ENCODE measurements at regions not wholly inside any gene's neighbourhood (a gene's known extent, or its start where the extent isn't known, plus 50 kb on each side); places are given as distances from the start of the nearest gene placed in this dataset.

GRCh38 chr12:13670285-13670866, 311.0 kb downstream of the GRIN2B start:
- no peak overlapping the region for H3K9ac ChIP-seq (ENCODE audit: low read depth, low read length)
- no peaks in the 10 kb centered on the region for H3K4me1 ChIP-seq (ENCODE audit: control insufficient read depth, insufficient read depth, low read length)
- no peaks in the 10 kb centered on the region for H3K9me3 ChIP-seq (replicated peaks; ENCODE audit: low read length)
- no peak overlapping the region for H3K4me3 ChIP-seq (ENCODE audit: low read length)
- no peaks in the 10 kb centered on the region for H3K36me3 ChIP-seq (ENCODE audit: insufficient read depth, low read length)
- peaks cover 5% of the 10 kb centered on the region for H3K27me3 ChIP-seq (ENCODE audit: control insufficient read depth, insufficient read depth, low read length)
- no peak overlapping the region for H3K4me2 ChIP-seq (ENCODE audit: low read length)

DNA sequence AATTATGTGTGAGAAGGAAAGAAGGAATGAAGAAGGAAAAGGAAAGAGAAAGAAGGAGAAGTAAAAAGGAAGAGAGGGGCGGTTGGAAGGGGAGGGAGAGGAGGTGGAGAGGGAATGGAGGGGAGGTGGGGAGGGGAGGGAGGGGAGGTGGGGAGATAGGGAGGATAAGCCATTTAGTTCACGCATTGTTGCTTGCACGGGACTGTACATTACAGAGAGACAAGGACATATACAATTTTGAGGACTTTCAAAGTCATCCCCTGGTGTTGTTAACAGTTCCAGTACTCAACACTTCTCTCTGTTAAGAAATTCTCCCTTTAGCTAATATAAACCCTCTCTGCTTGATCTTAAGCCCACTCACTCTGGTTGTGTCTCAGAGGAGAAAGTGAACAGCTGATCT, 312.5 kb downstream of the GRIN2B start:
- H3K4me1 ChIP-seq (ENCODE audit: control insufficient read depth, insufficient read depth, low read length): no peaks in the 10 kb centered on the region
- H3K36me3 ChIP-seq (ENCODE audit: insufficient read depth, low read length): no peaks in the 10 kb centered on the region
- peaks cover 5% of the 10 kb centered on the region for H3K27me3 ChIP-seq (ENCODE audit: control insufficient read depth, insufficient read depth, low read length)
- no peak overlapping the region for H3K4me2 ChIP-seq (ENCODE audit: low read length)
- no peak overlapping the region for H3K4me3 ChIP-seq (ENCODE audit: low read length)
- H3K9ac ChIP-seq (ENCODE audit: low read depth, low read length): no peak overlapping the region
- H3K9me3 ChIP-seq (replicated peaks; ENCODE audit: low read length): no peaks in the 10 kb centered on the region

DNA sequence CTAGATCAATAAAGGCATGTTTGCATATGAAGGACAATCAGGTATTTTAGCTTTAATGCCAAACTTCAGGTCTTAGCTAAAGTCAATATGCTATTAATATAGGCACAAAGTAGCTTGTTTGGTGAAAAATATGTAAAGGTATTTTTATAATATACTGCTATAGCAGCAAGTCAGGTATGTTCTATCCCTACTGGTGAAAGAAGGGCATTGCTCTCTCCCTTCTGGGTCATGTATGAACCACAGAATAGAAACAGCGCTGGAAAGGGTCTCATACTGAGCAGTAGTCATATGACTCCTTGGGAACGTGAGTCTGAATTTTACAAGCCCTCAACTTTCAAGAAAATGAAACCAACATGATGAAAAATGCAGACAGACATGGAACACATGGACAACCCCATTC, 314.6 kb downstream of the GRIN2B start:
- Histone ChIP-seq H3K9ac (ENCODE audit: low read depth, low read length) (no peak overlapping the region), H3K4me2 (ENCODE audit: low read length) (no peak overlapping the region), H3K36me3 (ENCODE audit: insufficient read depth, low read length) (no peaks in the 10 kb centered on the region), H3K27me3 (ENCODE audit: control insufficient read depth, insufficient read depth, low read length) (peaks cover 5% of the 10 kb centered on the region), H3K4me1 (ENCODE audit: control insufficient read depth, insufficient read depth, low read length) (no peaks in the 10 kb centered on the region), H3K4me3 (ENCODE audit: low read length) (no peak overlapping the region), H3K9me3 (replicated peaks; ENCODE audit: low read length) (no peaks in the 10 kb centered on the region)

DNA sequence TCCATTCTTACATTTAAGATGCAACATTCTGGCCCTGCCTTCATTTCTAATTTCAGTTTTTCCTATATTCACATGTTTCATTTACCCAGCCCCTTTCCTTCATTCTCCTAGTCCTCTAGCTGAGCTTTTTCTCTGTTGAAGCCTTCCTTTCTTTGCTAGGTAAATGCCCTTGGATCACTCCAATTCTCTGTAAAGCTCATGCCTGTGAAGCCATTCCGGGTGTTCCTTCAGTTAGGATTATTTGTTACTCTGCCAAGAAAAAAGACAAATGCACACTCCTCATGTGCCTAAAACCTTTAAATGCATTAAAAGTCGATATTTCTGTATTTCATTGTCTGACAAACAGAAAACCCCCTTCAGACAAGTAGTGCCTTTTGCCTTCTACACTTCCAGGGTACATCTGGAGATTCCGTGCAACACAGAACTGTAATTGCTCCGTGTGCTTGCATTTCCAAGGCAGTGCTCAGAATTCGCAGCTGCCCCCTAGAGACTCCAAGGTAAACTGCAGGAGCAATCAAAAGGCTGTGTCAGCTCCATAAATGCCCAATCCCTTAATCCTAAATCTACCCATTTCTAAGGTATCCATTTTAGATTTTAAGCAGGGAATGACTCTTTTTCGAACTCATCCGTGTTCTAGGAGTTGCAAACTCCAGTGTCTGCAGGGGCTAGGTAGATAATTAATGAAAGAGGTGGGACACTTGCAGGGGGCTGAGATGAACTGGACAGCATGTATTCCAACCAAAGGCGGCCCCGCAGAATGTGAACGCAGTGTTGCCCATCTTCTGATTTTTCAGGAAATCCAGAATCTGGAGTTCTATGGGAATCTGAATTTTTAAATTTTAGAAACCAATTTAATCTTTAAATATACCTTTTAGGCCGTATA, 320.2 kb downstream of the GRIN2B start:
- Histone ChIP-seq H3K4me1 (ENCODE audit: control insufficient read depth, insufficient read depth, low read length) (no peaks in the 10 kb centered on the region), H3K9ac (ENCODE audit: low read depth, low read length) (no peak overlapping the region), H3K27me3 (ENCODE audit: control insufficient read depth, insufficient read depth, low read length) (no peaks in the 10 kb centered on the region), H3K4me3 (ENCODE audit: low read length) (no peak overlapping the region), H3K36me3 (ENCODE audit: insufficient read depth, low read length) (no peaks in the 10 kb centered on the region), H3K4me2 (ENCODE audit: low read length) (no peak overlapping the region), H3K9me3 (replicated peaks; ENCODE audit: low read length) (no peaks in the 10 kb centered on the region)

DNA sequence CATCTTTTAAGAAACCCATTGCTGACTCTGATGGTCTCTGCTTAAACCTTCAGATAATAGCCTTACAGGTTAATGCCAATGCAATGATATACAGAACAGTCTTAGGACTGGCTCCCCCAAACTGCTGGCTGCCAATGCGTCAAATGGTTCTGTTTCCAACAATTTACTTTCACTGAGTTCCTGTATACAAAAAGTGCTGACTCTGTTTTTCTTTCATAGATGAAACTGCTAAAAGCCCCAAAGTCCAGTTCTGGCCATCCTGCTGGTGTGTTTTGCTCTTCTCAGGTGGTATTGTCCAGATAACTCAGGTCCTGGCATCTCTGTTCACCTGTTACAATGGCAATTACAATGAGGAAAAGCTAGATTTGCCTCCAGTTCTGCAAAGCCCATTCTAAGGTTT, 326.9 kb downstream of the GRIN2B start:
- H3K4me2 ChIP-seq (ENCODE audit: low read length): no peak overlapping the region

GRCh38 chr12:13652105-13652504, 329.3 kb downstream of the GRIN2B start:
- Histone ChIP-seq H3K27me3 (ENCODE audit: control insufficient read depth, insufficient read depth, low read length) (no peaks in the 10 kb centered on the region), H3K9ac (ENCODE audit: low read depth, low read length) (no peak overlapping the region), H3K4me1 (ENCODE audit: control insufficient read depth, insufficient read depth, low read length) (no peaks in the 10 kb centered on the region), H3K4me3 (ENCODE audit: low read length) (no peak overlapping the region), H3K4me2 (ENCODE audit: low read length) (no peak overlapping the region), H3K9me3 (replicated peaks; ENCODE audit: low read length) (no peaks in the 10 kb centered on the region), H3K36me3 (ENCODE audit: insufficient read depth, low read length) (no peaks in the 10 kb centered on the region)

More for the DNA sequence above, 326.9 kb downstream of the GRIN2B start:
- Histone ChIP-seq H3K36me3 (ENCODE audit: insufficient read depth, low read length) (no peaks in the 10 kb centered on the region), H3K4me1 (ENCODE audit: control insufficient read depth, insufficient read depth, low read length) (no peaks in the 10 kb centered on the region), H3K9me3 (replicated peaks; ENCODE audit: low read length) (no peaks in the 10 kb centered on the region), H3K9ac (ENCODE audit: low read depth, low read length) (no peak overlapping the region), H3K27me3 (ENCODE audit: control insufficient read depth, insufficient read depth, low read length) (no peaks in the 10 kb centered on the region), H3K4me3 (ENCODE audit: low read length) (no peak overlapping the region)

DNA sequence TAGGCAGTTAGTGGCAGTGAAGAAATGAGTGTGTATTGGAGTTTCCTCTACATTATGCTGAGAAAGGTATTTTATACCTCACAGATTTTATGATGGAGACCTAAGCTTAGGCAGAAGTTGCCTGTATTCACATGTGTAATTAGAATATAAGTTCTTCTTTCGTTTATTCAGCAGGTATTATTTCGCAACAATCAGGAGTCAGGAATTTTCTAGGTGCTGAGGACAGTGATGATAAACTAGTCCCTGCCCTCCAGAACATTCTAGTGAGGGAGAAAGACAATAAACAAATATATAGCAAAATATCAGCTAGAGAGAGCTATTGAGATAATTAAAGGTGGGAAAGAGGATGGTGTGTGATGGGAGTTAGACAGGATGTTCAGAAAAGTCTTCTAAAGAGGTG, 345.7 kb downstream of the GRIN2B start:
- Histone ChIP-seq H3K4me3 (ENCODE audit: low read length) (no peak overlapping the region), H3K4me1 (ENCODE audit: control insufficient read depth, insufficient read depth, low read length) (no peaks in the 10 kb centered on the region), H3K27me3 (ENCODE audit: control insufficient read depth, insufficient read depth, low read length) (peaks cover 6% of the 10 kb centered on the region), H3K36me3 (ENCODE audit: insufficient read depth, low read length) (no peaks in the 10 kb centered on the region), H3K9me3 (replicated peaks; ENCODE audit: low read length) (no peaks in the 10 kb centered on the region), H3K9ac (ENCODE audit: low read depth, low read length) (no peak overlapping the region), H3K4me2 (ENCODE audit: low read length) (no peak overlapping the region)

- no peaks in the 10 kb centered on the region for H3K9me3 ChIP-seq (replicated peaks; ENCODE audit: low read length)
- no peaks in the 10 kb centered on the region for H3K4me1 ChIP-seq (ENCODE audit: control insufficient read depth, insufficient read depth, low read length)
- no peak overlapping the region for H3K4me2 ChIP-seq (ENCODE audit: low read length)
- H3K4me3 ChIP-seq (ENCODE audit: low read length): no peak overlapping the region
- no peaks in the 10 kb centered on the region for H3K36me3 ChIP-seq (ENCODE audit: insufficient read depth, low read length)
- peaks cover 6% of the 10 kb centered on the region for H3K27me3 ChIP-seq (ENCODE audit: control insufficient read depth, insufficient read depth, low read length)
- no peak overlapping the region for H3K9ac ChIP-seq (ENCODE audit: low read depth, low read length)
Measured at GRCh38 chr12:13631873-13632272, 349.5 kb downstream of the GRIN2B start.

DNA sequence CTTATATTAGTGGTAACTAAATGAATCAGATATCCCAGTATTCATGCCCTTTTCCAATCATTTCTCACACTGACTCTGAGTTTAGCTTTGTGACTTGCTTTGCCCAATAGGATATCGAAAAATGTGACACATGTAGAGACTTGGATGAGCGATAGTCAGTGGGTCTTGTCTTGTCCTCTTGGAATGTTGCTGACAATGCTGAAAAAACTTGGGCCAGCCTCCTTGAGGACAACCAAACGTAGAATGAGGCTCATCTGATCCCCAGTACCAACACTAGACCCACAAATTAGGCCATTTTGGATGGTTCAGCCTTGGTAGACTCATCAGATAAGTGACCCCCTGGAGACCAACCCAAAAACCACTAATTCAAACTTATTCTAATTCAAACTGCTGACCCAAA, 351.0 kb downstream of the GRIN2B start:
- Histone ChIP-seq H3K4me1 (ENCODE audit: control insufficient read depth, insufficient read depth, low read length) (no peaks in the 10 kb centered on the region), H3K4me2 (ENCODE audit: low read length) (no peak overlapping the region), H3K9me3 (replicated peaks; ENCODE audit: low read length) (no peaks in the 10 kb centered on the region), H3K9ac (ENCODE audit: low read depth, low read length) (no peak overlapping the region), H3K4me3 (ENCODE audit: low read length) (no peak overlapping the region), H3K27me3 (ENCODE audit: control insufficient read depth, insufficient read depth, low read length) (peaks cover 6% of the 10 kb centered on the region), H3K36me3 (ENCODE audit: insufficient read depth, low read length) (no peaks in the 10 kb centered on the region)

DNA sequence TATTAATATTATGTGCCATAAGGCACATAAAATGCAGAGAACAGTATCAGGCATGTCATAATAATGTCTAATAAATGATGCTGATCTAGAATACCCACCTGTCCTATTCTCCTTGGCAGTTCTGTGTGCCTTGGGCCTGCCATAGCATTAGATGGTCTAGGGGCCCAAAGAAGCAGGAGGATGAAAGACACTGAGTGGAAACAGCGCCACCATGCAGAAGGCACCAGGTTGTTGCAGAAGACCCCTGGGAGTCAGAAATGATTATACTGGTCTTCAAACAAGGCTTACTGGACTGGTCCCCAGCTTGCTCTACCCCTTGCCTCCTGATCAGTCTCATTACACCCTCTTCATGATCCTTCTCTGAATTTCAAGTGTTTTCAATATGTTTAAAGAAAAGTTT, 353.3 kb downstream of the GRIN2B start:
- H3K4me2 ChIP-seq (ENCODE audit: low read length): no peak overlapping the region
- no peaks in the 10 kb centered on the region for H3K4me1 ChIP-seq (ENCODE audit: control insufficient read depth, insufficient read depth, low read length)
- no peak overlapping the region for H3K4me3 ChIP-seq (ENCODE audit: low read length)
- H3K36me3 ChIP-seq (ENCODE audit: insufficient read depth, low read length): no peaks in the 10 kb centered on the region
- peaks cover 3% of the 10 kb centered on the region for H3K27me3 ChIP-seq (ENCODE audit: control insufficient read depth, insufficient read depth, low read length)
- no peaks in the 10 kb centered on the region for H3K9me3 ChIP-seq (replicated peaks; ENCODE audit: low read length)
- no peak overlapping the region for H3K9ac ChIP-seq (ENCODE audit: low read depth, low read length)

DNA sequence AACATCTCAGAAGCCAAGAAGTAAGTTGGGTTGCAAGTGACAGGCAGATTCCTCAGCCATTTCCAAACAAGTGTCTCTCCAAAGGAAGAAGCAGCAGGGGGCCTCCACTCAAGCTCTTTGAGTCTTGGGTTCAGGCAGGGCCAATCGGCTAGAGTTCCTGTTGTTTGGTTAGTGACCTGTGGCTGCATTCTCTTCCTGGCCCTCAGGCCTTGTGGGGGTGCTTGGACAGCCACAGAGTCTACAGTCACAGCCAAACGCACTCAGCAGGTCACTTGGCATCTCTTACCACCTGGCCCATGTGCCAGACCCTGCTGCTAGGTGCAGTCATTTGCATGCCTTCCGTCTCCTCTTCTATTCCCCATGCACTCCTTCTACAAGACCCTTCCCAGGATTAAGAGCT, 353.9 kb downstream of the GRIN2B start:
- no peaks in the 10 kb centered on the region for H3K36me3 ChIP-seq (ENCODE audit: insufficient read depth, low read length)
- no peaks in the 10 kb centered on the region for H3K27me3 ChIP-seq (ENCODE audit: control insufficient read depth, insufficient read depth, low read length)
- H3K4me1 ChIP-seq (ENCODE audit: control insufficient read depth, insufficient read depth, low read length): no peaks in the 10 kb centered on the region
- no peak overlapping the region for H3K9ac ChIP-seq (ENCODE audit: low read depth, low read length)
- H3K9me3 ChIP-seq (replicated peaks; ENCODE audit: low read length): no peaks in the 10 kb centered on the region
- H3K4me3 ChIP-seq (ENCODE audit: low read length): no peak overlapping the region
- H3K4me2 ChIP-seq (ENCODE audit: low read length): no peak overlapping the region

GRCh38 chr12:13613297-13613696, 368.1 kb downstream of the GRIN2B start:
- no peaks in the 10 kb centered on the region for H3K27me3 ChIP-seq (ENCODE audit: control insufficient read depth, insufficient read depth, low read length)
- H3K4me3 ChIP-seq (ENCODE audit: low read length): no peak overlapping the region
- H3K4me1 ChIP-seq (ENCODE audit: control insufficient read depth, insufficient read depth, low read length): no peaks in the 10 kb centered on the region
- no peak overlapping the region for H3K4me2 ChIP-seq (ENCODE audit: low read length)
- H3K36me3 ChIP-seq (ENCODE audit: insufficient read depth, low read length): no peaks in the 10 kb centered on the region
- no peak overlapping the region for H3K9ac ChIP-seq (ENCODE audit: low read depth, low read length)
- H3K9me3 ChIP-seq (replicated peaks; ENCODE audit: low read length): no peaks in the 10 kb centered on the region
